RWPE2 (cell line): ENCODE measurements at regions not wholly inside any gene's neighbourhood (a gene's known extent, or its start where the extent isn't known, plus 50 kb on each side); places are given as distances from the start of the nearest gene placed in this dataset.

ENCODE experiments used
- ATAC-seq: fragments of 200-7000 bp; cut with Tn5 transposase; 3 replicates; pipeline ENCODE4 v1.9.1; 2021; ENCODE audit warnings: low read depth
- DNase-seq: peaks from one replicate; pipeline ENCODE4 v3.0.0-alpha.2; 2020; ENCODE audit warnings: low spot score
- H3K27ac ChIP-seq: fragments of 450-650 bp; 2 replicates; pipeline ENCODE4 v1.5.1; 2017; ENCODE audit warnings: mild to moderate bottlenecking; ENCODE audit not compliant: poor library complexity, severe bottlenecking
- H3K27me3 ChIP-seq: fragments of 250-450 bp; sonication (Bioruptor Pico); 2 replicates; pipeline ENCODE4 v1.5.1; 2021; ENCODE audit warnings: mild to moderate bottlenecking, moderate library complexity; ENCODE audit not compliant: insufficient read depth, poor library complexity, severe bottlenecking
- H3K36me3 ChIP-seq: fragments of 250-450 bp; sonication (Bioruptor Pico); 2 replicates; pipeline ENCODE4 v1.5.1; 2020; ENCODE audit warnings: low read depth, mild to moderate bottlenecking, moderate library complexity
- H3K4me1 ChIP-seq: fragments of 250-450 bp; sonication (Bioruptor Pico); 2 replicates; pipeline ENCODE4 v1.5.1; 2021; ENCODE audit warnings: mild to moderate bottlenecking, moderate library complexity; ENCODE audit not compliant: insufficient read depth, poor library complexity, severe bottlenecking
- H3K4me3 ChIP-seq: fragments of 250-450 bp; sonication (Bioruptor Pico); 2 replicates; pipeline ENCODE4 v1.5.1; 2021; ENCODE audit warnings: mild to moderate bottlenecking, moderate library complexity; ENCODE audit not compliant: severe bottlenecking
- H3K9me3 ChIP-seq: fragments of 250-450 bp; sonication (Bioruptor Pico); 2 replicates; pipeline ENCODE4 v1.5.1; 2021; ENCODE audit warnings: mild to moderate bottlenecking, moderate library complexity; ENCODE audit not compliant: severe bottlenecking
- TF ChIP-seq, protein P1 (sequence below): fragments of 450-650 bp; IDR thresholded peaks from one replicate; pipeline ENCODE4 v1.5.1; 2017; ENCODE audit warnings: mild to moderate bottlenecking, moderate library complexity; ENCODE audit not compliant: poor library complexity, severe bottlenecking

DNA sequence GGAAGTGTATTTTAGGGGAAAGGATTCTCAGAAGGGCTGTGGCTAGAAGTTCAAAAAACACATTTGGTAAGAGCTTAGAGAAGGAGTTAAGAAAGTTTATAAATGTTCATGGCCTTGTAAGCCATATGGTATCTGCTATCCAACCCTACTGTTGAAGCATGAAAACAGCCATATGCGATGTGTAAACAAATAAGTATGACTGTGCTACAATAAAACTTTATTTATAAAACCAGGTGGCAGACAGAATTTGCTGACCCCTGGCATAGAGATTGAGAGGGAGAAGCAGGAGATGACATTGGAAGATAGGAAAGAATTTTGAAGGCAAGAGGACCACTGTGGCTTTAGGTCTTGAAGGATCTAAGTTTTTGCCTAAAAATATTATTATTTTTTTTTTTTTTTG lies 583.5 kb downstream of the DOK5 start:
- no peak for ATAC-seq
- H3K27me3 ChIP-seq: no peaks in the 10 kb centered on the region
- no peak overlapping the region for H3K27ac ChIP-seq
- H3K4me3 ChIP-seq: no peak overlapping the region
- TF ChIP-seq, protein P1, sequence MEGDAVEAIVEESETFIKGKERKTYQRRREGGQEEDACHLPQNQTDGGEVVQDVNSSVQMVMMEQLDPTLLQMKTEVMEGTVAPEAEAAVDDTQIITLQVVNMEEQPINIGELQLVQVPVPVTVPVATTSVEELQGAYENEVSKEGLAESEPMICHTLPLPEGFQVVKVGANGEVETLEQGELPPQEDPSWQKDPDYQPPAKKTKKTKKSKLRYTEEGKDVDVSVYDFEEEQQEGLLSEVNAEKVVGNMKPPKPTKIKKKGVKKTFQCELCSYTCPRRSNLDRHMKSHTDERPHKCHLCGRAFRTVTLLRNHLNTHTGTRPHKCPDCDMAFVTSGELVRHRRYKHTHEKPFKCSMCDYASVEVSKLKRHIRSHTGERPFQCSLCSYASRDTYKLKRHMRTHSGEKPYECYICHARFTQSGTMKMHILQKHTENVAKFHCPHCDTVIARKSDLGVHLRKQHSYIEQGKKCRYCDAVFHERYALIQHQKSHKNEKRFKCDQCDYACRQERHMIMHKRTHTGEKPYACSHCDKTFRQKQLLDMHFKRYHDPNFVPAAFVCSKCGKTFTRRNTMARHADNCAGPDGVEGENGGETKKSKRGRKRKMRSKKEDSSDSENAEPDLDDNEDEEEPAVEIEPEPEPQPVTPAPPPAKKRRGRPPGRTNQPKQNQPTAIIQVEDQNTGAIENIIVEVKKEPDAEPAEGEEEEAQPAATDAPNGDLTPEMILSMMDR: no peak
- DNase-seq: no peak
- H3K9me3 ChIP-seq: no peaks in the 10 kb centered on the region
- no peaks in the 10 kb centered on the region for H3K4me1 ChIP-seq
- H3K36me3 ChIP-seq: no peaks in the 10 kb centered on the region

DNA sequence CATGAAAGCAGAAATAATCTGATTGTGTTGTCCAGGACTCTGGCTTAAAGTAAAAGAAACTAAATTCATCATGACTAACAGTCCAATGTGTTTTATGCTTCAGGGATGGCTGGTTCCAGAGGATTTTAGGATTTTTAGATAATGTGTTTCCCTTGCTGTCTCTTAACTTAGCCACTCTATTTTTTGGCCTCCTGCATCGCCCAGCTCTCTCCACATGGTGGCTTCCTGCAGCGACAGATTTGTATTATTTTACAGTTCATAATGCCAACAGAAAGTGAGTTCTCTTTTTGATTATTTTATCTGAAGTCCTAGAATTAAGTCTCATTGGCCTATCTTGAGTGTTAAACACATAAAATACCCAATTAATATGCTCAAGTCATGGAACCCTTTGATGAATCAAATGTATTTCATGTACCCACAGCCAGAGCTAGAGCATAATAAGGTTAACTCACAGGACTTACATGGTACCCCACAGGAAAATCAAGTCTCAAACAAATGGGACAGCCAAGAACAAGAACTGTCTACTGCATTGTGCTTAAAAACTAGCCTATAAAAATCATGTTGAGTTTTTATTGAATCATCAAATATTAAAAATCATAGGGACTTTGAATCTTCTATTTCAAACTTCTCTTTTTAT lies 582.5 kb downstream of the DOK5 start:
- DNase-seq (no peak), ATAC-seq (peak; percentile 53; the same call in 2 of the 3 replicates)
- no peaks in the 10 kb centered on the region for H3K9me3 ChIP-seq
- no peak overlapping the region for H3K27ac ChIP-seq
- H3K27me3 ChIP-seq: no peaks in the 10 kb centered on the region
- TF ChIP-seq, protein P1: peak; percentile 92
- H3K36me3 ChIP-seq: no peaks in the 10 kb centered on the region
- H3K4me1 ChIP-seq: no peaks in the 10 kb centered on the region
- H3K4me3 ChIP-seq: no peak overlapping the region

DNA sequence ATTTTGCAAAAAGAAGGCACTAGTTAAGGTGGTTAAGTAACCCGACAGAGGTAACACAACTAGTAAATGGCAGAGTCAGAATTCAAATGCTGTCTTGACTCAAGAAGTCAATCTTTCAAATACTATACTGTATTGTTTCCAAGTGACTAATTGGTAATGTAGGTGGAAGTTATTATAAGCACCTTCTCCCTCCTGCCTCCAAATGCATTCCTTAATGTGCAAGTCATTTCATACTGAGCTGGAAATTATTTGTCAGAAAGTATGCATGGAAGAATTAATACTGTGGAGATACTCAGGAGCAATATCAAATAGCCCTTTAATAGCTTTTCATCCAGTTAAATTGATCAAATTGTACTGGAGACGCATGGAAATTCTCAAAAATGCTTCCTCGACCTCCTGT lies 579.1 kb downstream of the DOK5 start:
- H3K27ac ChIP-seq: no peak overlapping the region
- DNase-seq: no peak
- no peak overlapping the region for H3K4me3 ChIP-seq
- H3K36me3 ChIP-seq: no peaks in the 10 kb centered on the region
- TF ChIP-seq, protein P1: no peak
- peaks cover 3% of the 10 kb centered on the region for H3K27me3 ChIP-seq
- ATAC-seq: peak; percentile 70
- H3K9me3 ChIP-seq: no peaks in the 10 kb centered on the region
- H3K4me1 ChIP-seq: no peaks in the 10 kb centered on the region

DNA sequence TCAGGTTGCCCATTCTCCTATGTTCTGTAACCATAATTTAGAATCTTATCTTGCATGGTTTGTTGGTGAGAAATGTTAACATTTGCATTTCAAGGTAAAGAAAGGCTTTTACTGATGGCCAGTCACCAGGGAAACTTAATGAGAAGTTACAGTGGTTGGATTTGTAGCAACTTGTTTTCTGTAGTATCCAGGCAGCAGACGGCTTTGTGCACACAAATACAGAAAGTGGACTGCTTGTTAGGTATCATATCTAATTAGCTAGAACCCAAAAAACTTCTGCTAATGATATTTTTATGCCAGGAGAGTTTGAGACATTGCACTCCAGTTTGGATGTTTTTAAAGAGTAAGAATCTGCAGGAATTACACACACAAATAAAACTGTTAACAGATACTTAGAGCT lies 578.0 kb downstream of the DOK5 start:
- Histone ChIP-seq H3K27ac (no peak overlapping the region), H3K9me3 (no peaks in the 10 kb centered on the region), H3K4me3 (no peak overlapping the region), H3K4me1 (no peaks in the 10 kb centered on the region), H3K36me3 (no peaks in the 10 kb centered on the region), H3K27me3 (peaks cover 9% of the 10 kb centered on the region)
- DNase-seq: no peak
- TF ChIP-seq, protein P1: no peak
- ATAC-seq: no peak

DNA sequence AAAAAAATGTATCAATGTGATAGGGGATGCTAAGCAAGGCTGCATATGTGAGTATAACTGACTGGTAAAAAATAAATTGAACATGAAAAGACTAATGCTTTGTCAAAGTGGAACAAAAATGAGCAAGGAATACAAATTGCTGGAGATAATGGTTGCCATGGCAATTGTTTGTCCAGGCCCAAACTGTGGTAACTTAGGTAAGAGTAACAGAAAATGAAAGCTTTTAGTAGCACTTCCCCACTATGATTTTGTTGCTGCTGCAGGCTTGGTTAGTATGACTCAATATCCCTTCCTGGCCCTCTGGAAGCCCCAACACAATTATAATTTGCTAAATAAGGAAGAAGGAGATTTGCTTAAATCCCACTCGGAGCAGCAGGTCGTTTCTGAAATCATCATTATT lies 577.1 kb downstream of the DOK5 start:
- no peak overlapping the region for H3K4me3 ChIP-seq
- no peak overlapping the region for H3K27ac ChIP-seq
- H3K36me3 ChIP-seq: no peaks in the 10 kb centered on the region
- ATAC-seq (no peak), DNase-seq (no peak)
- H3K4me1 ChIP-seq: no peaks in the 10 kb centered on the region
- no peaks in the 10 kb centered on the region for H3K9me3 ChIP-seq
- H3K27me3 ChIP-seq: peaks cover 18% of the 10 kb centered on the region
- TF ChIP-seq, protein P1: no peak
